ENCODE measurements at regions not wholly inside any gene's neighbourhood (a gene's known extent, or its start where the extent isn't known, plus 50 kb on each side); places are given as distances from the start of the nearest gene placed in this dataset.

DNA sequence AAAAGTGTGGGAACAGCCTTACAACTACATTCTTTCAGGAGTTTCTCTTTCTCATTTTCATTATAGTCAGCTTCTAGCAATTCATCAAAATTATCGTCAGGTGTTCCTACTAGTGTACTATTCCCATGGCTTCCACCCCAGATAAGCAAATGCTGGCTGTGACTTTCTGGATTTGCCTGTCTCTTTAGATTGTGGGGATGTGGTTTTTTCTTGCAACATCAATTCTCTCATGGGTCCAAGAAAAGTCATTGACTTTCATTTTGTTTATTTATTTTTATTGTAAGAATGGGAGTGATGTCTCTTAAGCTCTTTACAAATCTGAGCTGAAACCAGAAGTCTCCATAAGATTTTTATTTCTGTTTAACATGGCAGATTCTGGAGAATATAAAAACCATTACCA is 349.7 kb upstream of the SEMA3C start:
- intact Hi-C loops (cut with micrococcal nuclease): no loop called here
- Histone ChIP-seq H3K4me3 (ENCODE audit: control extremely low read depth in 1 of 5, extremely low read depth in 1 of 5, insufficient read depth in 1 of 5, low read depth in 2 of 5, low read length in 4 of 5) (no peak overlapping the region), H3K36me3 (replicated peaks in 1 of 2; ENCODE audit: control extremely low read depth in 1 of 2, control insufficient read depth in 1 of 2, extremely low read depth in 1 of 2, insufficient read depth in 2 of 2, low read length in 1 of 2) (no peaks in the 10 kb centered on the region), H3K9me3 (ENCODE audit: control extremely low read depth in 1 of 3, control insufficient read depth in 2 of 3, insufficient read depth in 1 of 3, low read length in 2 of 3) (peaks cover 0 to 18% (median 0%) of the 10 kb centered on the region in 3 donors), H3K27ac (ENCODE audit: low read length in 2 of 2) (no peak overlapping the region), H3K79me2 (ENCODE audit: control insufficient read depth, insufficient read depth, low read length) (no peaks in the 10 kb centered on the region), H4K20me1 (ENCODE audit: control insufficient read depth, insufficient read depth, low read length, poor library complexity, severe bottlenecking) (no peaks in the 10 kb centered on the region), H3K4me1 (ENCODE audit: control insufficient read depth in 2 of 2, insufficient read depth in 2 of 2, low read length in 2 of 2) (no peaks in the 10 kb centered on the region), H3K27me3 (replicated peaks in 1 of 4; ENCODE audit: control extremely low read depth in 1 of 4, control insufficient read depth in 3 of 4, insufficient read depth in 4 of 4, low read length in 3 of 4) (no peaks in the 10 kb centered on the region), H2AFZ (ENCODE audit: insufficient read depth, low read depth, low read length, poor library complexity, severe bottlenecking) (no peak overlapping the region), H3K4me2 (replicated peaks; ENCODE audit: low read depth, low read length, poor library complexity, severe bottlenecking) (no peak overlapping the region), H3K9ac (ENCODE audit: low read length) (no peak overlapping the region)
- no peak for ATAC-seq (ENCODE audit: low read depth)
- TF ChIP-seq, protein P1, sequence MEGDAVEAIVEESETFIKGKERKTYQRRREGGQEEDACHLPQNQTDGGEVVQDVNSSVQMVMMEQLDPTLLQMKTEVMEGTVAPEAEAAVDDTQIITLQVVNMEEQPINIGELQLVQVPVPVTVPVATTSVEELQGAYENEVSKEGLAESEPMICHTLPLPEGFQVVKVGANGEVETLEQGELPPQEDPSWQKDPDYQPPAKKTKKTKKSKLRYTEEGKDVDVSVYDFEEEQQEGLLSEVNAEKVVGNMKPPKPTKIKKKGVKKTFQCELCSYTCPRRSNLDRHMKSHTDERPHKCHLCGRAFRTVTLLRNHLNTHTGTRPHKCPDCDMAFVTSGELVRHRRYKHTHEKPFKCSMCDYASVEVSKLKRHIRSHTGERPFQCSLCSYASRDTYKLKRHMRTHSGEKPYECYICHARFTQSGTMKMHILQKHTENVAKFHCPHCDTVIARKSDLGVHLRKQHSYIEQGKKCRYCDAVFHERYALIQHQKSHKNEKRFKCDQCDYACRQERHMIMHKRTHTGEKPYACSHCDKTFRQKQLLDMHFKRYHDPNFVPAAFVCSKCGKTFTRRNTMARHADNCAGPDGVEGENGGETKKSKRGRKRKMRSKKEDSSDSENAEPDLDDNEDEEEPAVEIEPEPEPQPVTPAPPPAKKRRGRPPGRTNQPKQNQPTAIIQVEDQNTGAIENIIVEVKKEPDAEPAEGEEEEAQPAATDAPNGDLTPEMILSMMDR (IDR thresholded peaks at IDR 0.05): no peak
- TF ChIP-seq EZH2 (IDR thresholded peaks at IDR 0.05; ENCODE audit: borderline replicate concordance, insufficient read depth, low read depth, low read length, poor library complexity, severe bottlenecking): no peak
- H3K27me3 Mint-ChIP-seq: no peaks in the 10 kb centered on the region
- ChIA-PET CTCF (no interaction called here), POLR2A (no interaction called here)
- no peak overlapping the region for H3K27ac Mint-ChIP-seq
- H3K4me1 Mint-ChIP-seq: no peaks in the 10 kb centered on the region
- DNase-seq: no peak
- no CpG with 5 or more reads among the region's 1 CpG for WGBS (ENCODE audit: insufficient coverage)
- H3K9me3 Mint-ChIP-seq (ENCODE audit: insufficient read depth): no peaks in the 10 kb centered on the region
- H3K4me3 Mint-ChIP-seq: no peak overlapping the region

DNA sequence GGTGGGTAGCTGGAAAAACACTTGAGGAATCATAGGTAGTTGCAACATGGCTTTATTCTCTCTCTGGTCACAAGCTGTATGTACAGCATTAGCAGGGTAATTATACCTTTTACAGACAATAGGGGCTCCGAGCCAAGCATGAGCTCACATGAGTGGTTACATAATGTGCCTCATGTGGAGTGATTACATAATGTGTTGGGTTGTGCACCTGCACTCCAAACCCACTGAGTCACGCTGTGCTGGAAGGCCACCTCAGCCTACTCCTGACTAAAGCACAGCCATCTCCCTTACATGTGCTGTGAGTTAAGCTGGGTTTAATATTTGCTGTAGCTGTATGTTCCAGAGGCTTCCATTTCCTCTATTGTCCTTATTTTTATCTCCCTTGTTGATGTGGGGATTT is 348.7 kb upstream of the SEMA3C start:
- CTCF ChIA-PET: no interaction called here
- Histone ChIP-seq H3K79me2 (ENCODE audit: control insufficient read depth, insufficient read depth, low read length) (no peaks in the 10 kb centered on the region), H3K4me2 (replicated peaks; ENCODE audit: low read depth, low read length, poor library complexity, severe bottlenecking) (no peak overlapping the region), H4K20me1 (ENCODE audit: control insufficient read depth, insufficient read depth, low read length, poor library complexity, severe bottlenecking) (no peaks in the 10 kb centered on the region), H3K36me3 (replicated peaks in 1 of 2; ENCODE audit: control extremely low read depth in 1 of 2, control insufficient read depth in 1 of 2, extremely low read depth in 1 of 2, insufficient read depth in 2 of 2, low read length in 1 of 2) (no peaks in the 10 kb centered on the region), H3K4me1 (ENCODE audit: control insufficient read depth in 2 of 2, insufficient read depth in 2 of 2, low read length in 2 of 2) (no peaks in the 10 kb centered on the region), H3K9me3 (ENCODE audit: control extremely low read depth in 1 of 3, control insufficient read depth in 2 of 3, insufficient read depth in 1 of 3, low read length in 2 of 3) (peaks cover 0 to 18% (median 0%) of the 10 kb centered on the region in 3 donors), H3K4me3 (ENCODE audit: control extremely low read depth in 1 of 5, extremely low read depth in 1 of 5, insufficient read depth in 1 of 5, low read depth in 2 of 5, low read length in 4 of 5) (no peak overlapping the region), H3K27me3 (replicated peaks in 1 of 4; ENCODE audit: control extremely low read depth in 1 of 4, control insufficient read depth in 3 of 4, insufficient read depth in 4 of 4, low read length in 3 of 4) (no peaks in the 10 kb centered on the region), H3K9ac (ENCODE audit: low read length) (no peak overlapping the region), H2AFZ (ENCODE audit: insufficient read depth, low read depth, low read length, poor library complexity, severe bottlenecking) (no peak overlapping the region), H3K27ac (ENCODE audit: low read length in 2 of 2) (no peak overlapping the region)
- TF ChIP-seq, protein P1 (IDR thresholded peaks at IDR 0.05): no peak
- TF ChIP-seq EZH2 (IDR thresholded peaks at IDR 0.05; ENCODE audit: borderline replicate concordance, insufficient read depth, low read depth, low read length, poor library complexity, severe bottlenecking): no peak
- intact Hi-C loops (cut with micrococcal nuclease): no loop called here
- Mint-ChIP-seq H3K27me3 (no peaks in the 10 kb centered on the region), H3K27ac (no peak overlapping the region), H3K9me3 (ENCODE audit: insufficient read depth) (peaks cover under 1% of the 10 kb centered on the region), H3K4me1 (no peaks in the 10 kb centered on the region), H3K4me3 (no peak overlapping the region)
- POLR2A ChIA-PET: no interaction called here
- DNase-seq: no peak
- no CpG with 5 or more reads among the region's 2 CpGs for WGBS (ENCODE audit: insufficient coverage)
- ATAC-seq (ENCODE audit: low read depth): no peak

Measured in B cell (primary cell).